ENCODE measurements at regions not wholly inside any gene's neighbourhood (a gene's known extent, or its start where the extent isn't known, plus 50 kb on each side); places are given as distances from the start of the nearest gene placed in this dataset.

GRCh38 chr2:67466734-67467133 is 69.6 kb downstream of the ETAA1 start:
- TF ChIP-seq YY1 (IDR thresholded peaks at IDR 0.05; ENCODE audit: insufficient read depth, insufficient replicate concordance, low read depth, low read length): no peak
- no peak for TF ChIP-seq ESRRA (CRISPR knock-in tag; IDR thresholded peaks at IDR 0.05; ENCODE audit: low read depth)
- TF ChIP-seq SMC3 (IDR thresholded peaks at IDR 0.05; ENCODE audit: low read length): no peak
- TF ChIP-seq CEBPB (IDR thresholded peaks at IDR 0.05; ENCODE audit: borderline replicate concordance, low read depth, low read length): no peak
- TF ChIP-seq KDM6A (CRISPR knock-in tag; IDR thresholded peaks at IDR 0.05; ENCODE audit: low read depth): no peak
- no peak for TF ChIP-seq PBX3 (CRISPR knock-in tag; IDR thresholded peaks at IDR 0.05; ENCODE audit: borderline replicate concordance)
- no peak for TF ChIP-seq ZBTB49 (CRISPR knock-in tag; IDR thresholded peaks at IDR 0.05; ENCODE audit: borderline replicate concordance)
- no peak for TF ChIP-seq ZBTB42 (CRISPR knock-in tag; IDR thresholded peaks at IDR 0.05)
- TF ChIP-seq SOX6 (IDR thresholded peaks at IDR 0.05): no peak
- TF ChIP-seq SOX6 (CRISPR knock-in tag; IDR thresholded peaks at IDR 0.05): no peak
- no peak for TF ChIP-seq TGIF2 (CRISPR knock-in tag; IDR thresholded peaks at IDR 0.05)
- TF ChIP-seq BHLHE40 (IDR thresholded peaks at IDR 0.05; ENCODE audit: low read length): no peak
- TF ChIP-seq STAT6 (CRISPR knock-in tag; IDR thresholded peaks at IDR 0.05; ENCODE audit: borderline replicate concordance): no peak
